ENCODE measurements at regions not wholly inside any gene's neighbourhood (a gene's known extent, or its start where the extent isn't known, plus 50 kb on each side); places are given as distances from the start of the nearest gene placed in this dataset.
"Not testable (repeated sequence)": the region's sequence is repeated elsewhere in the genome, so short reads cannot be mapped to it uniquely, and the experiment has no call there.

GRCh38 chr18:8989855-8990254, 112.6 kb upstream of the NDUFV2 start:
- no peaks in the 10 kb centered on the region for H3K27me3 ChIP-seq
- ATAC-seq = no peak
- intact Hi-C loops (cut with DNase I) = loop anchor here in 1 of 2 donors (5.0 kb wide), 1 partner anchor 338 kb away; no protein-coding TSS in a partner anchor

GRCh38 chr18:8990276-8991031, 112.0 kb upstream of the NDUFV2 start:
- Histone ChIP-seq H3K27ac (no peak overlapping the region), H3K36me3 (no peaks in the 10 kb centered on the region), H3K9me3 (no peaks in the 10 kb centered on the region), H3K4me1 (no peaks in the 10 kb centered on the region), H3K27me3 (no peaks in the 10 kb centered on the region), H3K4me3 (no peak overlapping the region)
- DNase-seq = no peak
- intact Hi-C loops (cut with DNase I) = no loop called here
- peak; percentile 9 for ATAC-seq
- TF ChIP-seq CTCF (IDR thresholded peaks at IDR 0.05) = no peak

More at GRCh38 chr18:8989855-8990254, 112.6 kb upstream of the NDUFV2 start:
- Histone ChIP-seq H3K27ac (no peak overlapping the region), H3K9me3 (no peaks in the 10 kb centered on the region), H3K4me1 (no peaks in the 10 kb centered on the region), H3K4me3 (no peak overlapping the region), H3K36me3 (no peaks in the 10 kb centered on the region)
- TF ChIP-seq CTCF (IDR thresholded peaks at IDR 0.05) = no peak
- no peak for DNase-seq

GRCh38 chr18:8991155-8991554, 111.3 kb upstream of the NDUFV2 start:
- intact Hi-C loops (cut with DNase I) = no loop called here
- Histone ChIP-seq H3K4me1 (no peaks in the 10 kb centered on the region), H3K9me3 (no peaks in the 10 kb centered on the region), H3K27ac (no peak overlapping the region), H3K27me3 (no peaks in the 10 kb centered on the region), H3K36me3 (no peaks in the 10 kb centered on the region), H3K4me3 (no peak overlapping the region)
- no peak for TF ChIP-seq CTCF (IDR thresholded peaks at IDR 0.05)
- no peak for DNase-seq
- no peak for ATAC-seq

GRCh38 chr18:8992500-8992899, 110.0 kb upstream of the NDUFV2 start:
- DNase-seq; H3K27me3 ChIP-seq; H3K4me1 ChIP-seq; intact Hi-C loops (cut with DNase I); ATAC-seq; H3K4me3 ChIP-seq; H3K9me3 ChIP-seq; H3K27ac ChIP-seq; H3K36me3 ChIP-seq: not testable (repeated sequence)

- Histone ChIP-seq H3K27ac (no peak overlapping the region), H3K4me1 (peaks cover 0 to 8% of the 10 kb centered on the region in 2 donors), H3K4me3 (no peak overlapping the region), H3K9me3 (peaks cover 0 to 5% of the 10 kb centered on the region in 2 donors), H3K36me3 (no peaks in the 10 kb centered on the region), H3K27me3 (peaks cover 0 to under 1% of the 10 kb centered on the region in 2 donors)
- TF ChIP-seq CTCF (IDR thresholded peaks at IDR 0.05) = no peak
- intact Hi-C loops (cut with DNase I) = no loop called here
- DNase-seq = no peak
- no peak for ATAC-seq
These were observed 107.9 kb upstream of the NDUFV2 start for GRCh38 chr18:8994603-8995002.

GRCh38 chr18:8995096-8995495, 107.4 kb upstream of the NDUFV2 start:
- Histone ChIP-seq H3K36me3 (no peaks in the 10 kb centered on the region), H3K27ac (no peak overlapping the region), H3K4me1 (peaks cover 0 to 8% of the 10 kb centered on the region in 2 donors), H3K27me3 (peaks cover 0 to 6% of the 10 kb centered on the region in 2 donors), H3K4me3 (no peak overlapping the region), H3K9me3 (peaks cover 0 to 5% of the 10 kb centered on the region in 2 donors)
- DNase-seq (no peak), ATAC-seq (no peak)
- no peak for TF ChIP-seq CTCF (IDR thresholded peaks at IDR 0.05)
- intact Hi-C loops (cut with DNase I) = no loop called here
